Loucy (cell line): ENCODE measurements at regions not wholly inside any gene's neighbourhood (a gene's known extent, or its start where the extent isn't known, plus 50 kb on each side); places are given as distances from the start of the nearest gene placed in this dataset.

ENCODE experiments used
- H2AFZ ChIP-seq: fragments of 200-600 bp; sonication (generic); 2 replicates; pipeline ENCODE4 v1.6.0; 2016; ENCODE audit warnings: antibody characterized with exemption, mild to moderate bottlenecking, low read length, moderate library complexity
- H3F3A ChIP-seq: fragments of 200-600 bp; 2 replicates; pipeline ENCODE4 v1.6.0; 2016; ENCODE audit warnings: antibody characterized with exemption, low read depth, mild to moderate bottlenecking
- H3K27me3 ChIP-seq: fragments of 200-600 bp; sonication (generic); 2 replicates; pipeline ENCODE4 v1.6.1; 2014; ENCODE audit warnings: low read length, mild to moderate bottlenecking; ENCODE audit not compliant: insufficient read depth, poor library complexity, severe bottlenecking
- H3K36me3 ChIP-seq: fragments of 200-600 bp; sonication (generic); 2 replicates; pipeline ENCODE4 v1.6.1; 2016; ENCODE audit warnings: low read length; ENCODE audit not compliant: insufficient read depth
- H3K4me1 ChIP-seq: fragments of 200-600 bp; sonication (generic); 2 replicates; pipeline ENCODE4 v1.5.1; 2014; ENCODE audit warnings: low read length, mild to moderate bottlenecking; ENCODE audit not compliant: insufficient read depth, poor library complexity, severe bottlenecking
- H3K4me2 ChIP-seq: fragments of 200-600 bp; sonication (generic); 2 replicates; pipeline ENCODE4 v1.6.0; 2014; ENCODE audit warnings: antibody characterized with exemption, low read length, low read depth, mild to moderate bottlenecking; ENCODE audit not compliant: poor library complexity, severe bottlenecking
- H3K4me3 ChIP-seq: fragments of 200-600 bp; sonication (generic); 2 replicates; pipeline ENCODE4 v1.5.1; 2014; ENCODE audit warnings: low read length, mild to moderate bottlenecking, mixed read lengths; ENCODE audit not compliant: poor library complexity, severe bottlenecking
- H3K79me2 ChIP-seq: fragments of 200-600 bp; sonication (generic); 2 replicates; pipeline ENCODE4 v1.6.1; 2014; ENCODE audit warnings: low read length; ENCODE audit not compliant: insufficient read depth
- H3K9ac ChIP-seq: fragments of 200-600 bp; sonication (generic); 2 replicates; pipeline ENCODE4 v1.6.0; 2014; ENCODE audit warnings: mild to moderate bottlenecking, low read depth, low read length, moderate library complexity; ENCODE audit not compliant: poor library complexity, severe bottlenecking
- H3K9me2 ChIP-seq: fragments of 200-600 bp; sonication (generic); replicated peaks from 2 replicates; pipeline ENCODE4 v1.6.1; 2016; ENCODE audit warnings: low read depth, low read length, mixed read lengths
- H3K9me3 ChIP-seq: fragments of 200-600 bp; sonication (generic); 2 replicates; pipeline ENCODE4 v1.6.1; 2014; ENCODE audit warnings: mild to moderate bottlenecking, antibody characterized with exemption, low read length, low read depth; ENCODE audit not compliant: insufficient read depth
- H4K20me1 ChIP-seq: fragments of 200-600 bp; sonication (generic); 2 replicates; pipeline ENCODE4 v1.6.0; 2014; ENCODE audit warnings: antibody characterized with exemption, low read length, mild to moderate bottlenecking; ENCODE audit not compliant: insufficient read depth, poor library complexity, severe bottlenecking
- EZH2phosphoT487 ChIP-seq: fragments of 200-600 bp; IDR thresholded peaks from 2 replicates; pipeline ENCODE4 v1.6.1; 2018; ENCODE audit warnings: antibody characterized with exemption, mild to moderate bottlenecking, moderate library complexity, borderline replicate concordance
- TF ChIP-seq, protein P1 (sequence below): fragments of 200-600 bp; sonication (generic); conservative IDR thresholded peaks from 2 replicates; pipeline ENCODE4 v1.5.1; 2014; ENCODE audit warnings: mild to moderate bottlenecking, antibody characterized with exemption, low read length

DNA sequence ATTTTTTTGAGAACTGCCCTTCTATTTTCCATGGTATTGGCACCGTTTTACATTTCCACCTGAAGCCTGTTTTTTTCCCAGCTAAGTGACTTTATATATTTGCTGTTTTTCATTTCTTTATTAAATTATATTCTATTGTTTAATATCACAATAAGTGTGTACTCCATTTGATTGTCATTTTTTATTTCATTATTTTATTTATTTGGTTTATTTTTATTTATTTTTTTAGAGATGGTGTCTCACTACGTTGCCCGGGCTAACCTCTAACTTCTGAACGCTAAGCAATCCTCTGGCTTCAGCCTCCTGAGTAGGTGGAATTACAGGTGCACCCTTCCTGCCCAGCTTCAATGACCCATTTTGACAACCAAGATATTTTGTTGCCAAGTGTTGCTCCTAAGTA, 202.6 kb downstream of the SIM1 start:
- TF ChIP-seq, protein P1, sequence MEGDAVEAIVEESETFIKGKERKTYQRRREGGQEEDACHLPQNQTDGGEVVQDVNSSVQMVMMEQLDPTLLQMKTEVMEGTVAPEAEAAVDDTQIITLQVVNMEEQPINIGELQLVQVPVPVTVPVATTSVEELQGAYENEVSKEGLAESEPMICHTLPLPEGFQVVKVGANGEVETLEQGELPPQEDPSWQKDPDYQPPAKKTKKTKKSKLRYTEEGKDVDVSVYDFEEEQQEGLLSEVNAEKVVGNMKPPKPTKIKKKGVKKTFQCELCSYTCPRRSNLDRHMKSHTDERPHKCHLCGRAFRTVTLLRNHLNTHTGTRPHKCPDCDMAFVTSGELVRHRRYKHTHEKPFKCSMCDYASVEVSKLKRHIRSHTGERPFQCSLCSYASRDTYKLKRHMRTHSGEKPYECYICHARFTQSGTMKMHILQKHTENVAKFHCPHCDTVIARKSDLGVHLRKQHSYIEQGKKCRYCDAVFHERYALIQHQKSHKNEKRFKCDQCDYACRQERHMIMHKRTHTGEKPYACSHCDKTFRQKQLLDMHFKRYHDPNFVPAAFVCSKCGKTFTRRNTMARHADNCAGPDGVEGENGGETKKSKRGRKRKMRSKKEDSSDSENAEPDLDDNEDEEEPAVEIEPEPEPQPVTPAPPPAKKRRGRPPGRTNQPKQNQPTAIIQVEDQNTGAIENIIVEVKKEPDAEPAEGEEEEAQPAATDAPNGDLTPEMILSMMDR, result no peak
- TF ChIP-seq EZH2phosphoT487, result no peak
- H3K9me3 ChIP-seq, result no peaks in the 10 kb centered on the region
- no peaks in the 10 kb centered on the region for H4K20me1 ChIP-seq
- no peaks in the 10 kb centered on the region for H3K9me2 ChIP-seq
- H3K9ac ChIP-seq, result no peak overlapping the region
- no peaks in the 10 kb centered on the region for H3K27me3 ChIP-seq
- H3K4me2 ChIP-seq, result peak overlapping the region; percentile 36
- H3K36me3 ChIP-seq, result no peaks in the 10 kb centered on the region
- no peak overlapping the region for H2AFZ ChIP-seq
- H3F3A ChIP-seq, result no peaks in the 10 kb centered on the region; the same call in 1 of the 2 replicates
- H3K79me2 ChIP-seq, result no peaks in the 10 kb centered on the region
- peaks cover 36% of the 10 kb centered on the region for H3K4me1 ChIP-seq
- H3K4me3 ChIP-seq, result no peak overlapping the region

DNA sequence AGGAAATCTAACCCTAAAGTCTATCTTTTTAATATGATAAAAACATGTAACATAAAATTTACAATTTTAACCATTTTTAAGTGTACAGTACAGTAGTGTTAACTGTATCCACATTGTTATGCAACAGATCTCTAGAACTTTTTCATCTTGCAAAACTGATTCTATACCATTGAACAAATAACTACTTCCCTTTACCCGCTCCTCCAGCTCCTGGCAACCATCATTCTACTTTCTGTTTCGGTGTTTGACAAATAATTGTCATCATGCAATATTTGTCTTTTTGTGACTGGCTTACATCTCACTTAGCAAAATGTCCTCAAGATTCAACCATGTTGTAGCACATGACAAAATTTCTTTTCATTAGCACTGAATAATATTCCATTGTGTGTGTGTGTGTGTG, 203.2 kb downstream of the SIM1 start:
- TF ChIP-seq, protein P1, result no peak
- TF ChIP-seq EZH2phosphoT487, result no peak
- Histone ChIP-seq H3K9ac (no peak overlapping the region), H3F3A (no peaks in the 10 kb centered on the region; the same call in 1 of the 2 replicates), H3K4me3 (no peak overlapping the region), H3K79me2 (no peaks in the 10 kb centered on the region), H3K4me1 (peaks cover 39% of the 10 kb centered on the region), H3K9me3 (no peaks in the 10 kb centered on the region), H3K4me2 (peak overlapping the region; percentile 4), H2AFZ (peak overlapping the region; percentile 82), H4K20me1 (no peaks in the 10 kb centered on the region), H3K36me3 (no peaks in the 10 kb centered on the region), H3K27me3 (no peaks in the 10 kb centered on the region), H3K9me2 (no peaks in the 10 kb centered on the region)

DNA sequence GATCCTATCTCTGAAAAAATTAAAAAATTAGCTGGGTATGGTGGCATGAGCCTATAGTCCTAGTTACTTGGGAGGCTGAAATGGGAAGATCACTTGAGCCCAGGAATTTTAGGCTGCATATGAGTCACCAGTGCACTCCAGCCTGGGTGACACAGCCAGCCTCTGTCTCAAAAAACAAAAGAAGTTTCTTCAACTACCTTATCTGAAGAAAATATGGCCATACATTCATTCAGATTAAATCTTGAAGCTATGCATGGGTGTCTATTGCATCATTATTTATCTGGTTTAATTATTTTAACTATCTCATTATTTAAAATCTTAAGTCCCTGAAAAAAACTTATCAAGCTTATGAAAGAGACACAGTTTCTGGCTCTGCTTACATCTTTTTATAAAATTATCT, 204.1 kb downstream of the SIM1 start:
- TF ChIP-seq, protein P1, result no peak
- TF ChIP-seq EZH2phosphoT487, result no peak

More for the DNA sequence above, 204.1 kb downstream of the SIM1 start:
- no peaks in the 10 kb centered on the region; the same call in 1 of the 2 replicates for H3F3A ChIP-seq
- no peaks in the 10 kb centered on the region for H3K9me2 ChIP-seq
- peaks cover 43% of the 10 kb centered on the region for H3K4me1 ChIP-seq
- H3K4me2 ChIP-seq, result no peak overlapping the region
- H2AFZ ChIP-seq, result peak overlapping the region; percentile 82; the same call in 1 of the 2 replicates
- H3K79me2 ChIP-seq, result no peaks in the 10 kb centered on the region
- no peaks in the 10 kb centered on the region for H4K20me1 ChIP-seq
- no peaks in the 10 kb centered on the region for H3K9me3 ChIP-seq
- H3K36me3 ChIP-seq, result no peaks in the 10 kb centered on the region
- H3K27me3 ChIP-seq, result no peaks in the 10 kb centered on the region
- no peak overlapping the region for H3K9ac ChIP-seq
- no peak overlapping the region for H3K4me3 ChIP-seq
